ENCODE measurements at regions not wholly inside any gene's neighbourhood (a gene's known extent, or its start where the extent isn't known, plus 50 kb on each side); places are given as distances from the start of the nearest gene placed in this dataset.

DNA sequence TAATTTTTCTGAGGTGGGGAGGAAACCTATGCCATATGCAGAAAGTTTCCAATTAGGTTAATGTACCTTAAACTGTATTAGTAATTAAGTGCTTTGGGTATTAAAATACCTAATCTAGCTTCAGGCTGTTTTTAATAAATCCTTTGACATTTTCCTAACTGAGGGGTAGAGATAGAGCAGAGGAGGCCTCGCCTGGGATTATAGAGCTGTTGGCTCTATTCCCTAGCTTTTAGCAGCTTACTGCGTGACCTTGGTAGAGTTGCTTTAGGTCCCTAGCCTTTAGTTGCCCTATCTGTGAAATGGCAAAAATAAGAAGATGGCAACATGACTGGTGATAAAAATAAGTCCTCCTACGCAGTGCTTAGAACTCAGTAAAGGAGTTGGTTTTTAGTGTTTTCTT, 621.0 kb downstream of the LMO4 start:
- TF ChIP-seq POLR2A (IDR thresholded peaks at IDR 0.05; ENCODE audit: low read depth, low read length): no peak
- TF ChIP-seq TAF1 (IDR thresholded peaks at IDR 0.05; ENCODE audit: low read depth, low read length): no peak
- TF ChIP-seq SPI1 (IDR thresholded peaks at IDR 0.05; ENCODE audit: low read depth, low read length): no peak
- TF ChIP-seq POLR2AphosphoS5 (IDR thresholded peaks at IDR 0.05; ENCODE audit: low read depth, low read length): no peak
- no peak for TF ChIP-seq PAX5 (IDR thresholded peaks at IDR 0.05; ENCODE audit: insufficient read depth, low read length, severe bottlenecking)
- TF ChIP-seq POU2F2 (IDR thresholded peaks at IDR 0.05; ENCODE audit: low read depth, low read length): no peak
